Vagina (tissue), 2 donors: ENCODE measurements at regions not wholly inside any gene's neighbourhood (a gene's known extent, or its start where the extent isn't known, plus 50 kb on each side); places are given as distances from the start of the nearest gene placed in this dataset.

ENCODE experiments used
- POLR2A ChIP-seq, 2 donors: fragments of 450-650 bp; IDR thresholded peaks; one replicate each; pipeline ENCODE4 v1.6.1; 2017; ENCODE audit warnings: antibody characterized with exemption in 2 of 2, mild to moderate bottlenecking in 2 of 2, moderate library complexity in 2 of 2
- POLR2AphosphoS5 ChIP-seq, 2 donors: sonication (generic); formaldehyde crosslinking; IDR thresholded peaks; one replicate each; pipeline ENCODE4 v1.9.0; 2017; ENCODE audit warnings: antibody characterized with exemption in 2 of 2, mild to moderate bottlenecking in 2 of 2, low read depth in 1 of 2; ENCODE audit not compliant: insufficient read depth in 1 of 2
- TF ChIP-seq, protein P1 (sequence below), 3 experiments: fragments of 450-650 bp in 2 of 3; fragments of 200-600 bp in 1 of 3; sonication (generic) in 1 of 3; IDR thresholded peaks; one replicate each; pipeline ENCODE4 v1.5.1; 2017 to 2019; ENCODE audit warnings: antibody characterized with exemption in 3 of 3, mild to moderate bottlenecking in 2 of 3, moderate library complexity in 2 of 3

GRCh38 chr13:55981381-55981780, 1159.3 kb upstream of the PRR20A start:
- TF ChIP-seq POLR2AphosphoS5 (IDR thresholded peaks at IDR 0.05; ENCODE audit: insufficient read depth in 1 of 2, low read depth in 1 of 2) (no peak), POLR2A (IDR thresholded peaks at IDR 0.05) (no peak)
- TF ChIP-seq, protein P1, sequence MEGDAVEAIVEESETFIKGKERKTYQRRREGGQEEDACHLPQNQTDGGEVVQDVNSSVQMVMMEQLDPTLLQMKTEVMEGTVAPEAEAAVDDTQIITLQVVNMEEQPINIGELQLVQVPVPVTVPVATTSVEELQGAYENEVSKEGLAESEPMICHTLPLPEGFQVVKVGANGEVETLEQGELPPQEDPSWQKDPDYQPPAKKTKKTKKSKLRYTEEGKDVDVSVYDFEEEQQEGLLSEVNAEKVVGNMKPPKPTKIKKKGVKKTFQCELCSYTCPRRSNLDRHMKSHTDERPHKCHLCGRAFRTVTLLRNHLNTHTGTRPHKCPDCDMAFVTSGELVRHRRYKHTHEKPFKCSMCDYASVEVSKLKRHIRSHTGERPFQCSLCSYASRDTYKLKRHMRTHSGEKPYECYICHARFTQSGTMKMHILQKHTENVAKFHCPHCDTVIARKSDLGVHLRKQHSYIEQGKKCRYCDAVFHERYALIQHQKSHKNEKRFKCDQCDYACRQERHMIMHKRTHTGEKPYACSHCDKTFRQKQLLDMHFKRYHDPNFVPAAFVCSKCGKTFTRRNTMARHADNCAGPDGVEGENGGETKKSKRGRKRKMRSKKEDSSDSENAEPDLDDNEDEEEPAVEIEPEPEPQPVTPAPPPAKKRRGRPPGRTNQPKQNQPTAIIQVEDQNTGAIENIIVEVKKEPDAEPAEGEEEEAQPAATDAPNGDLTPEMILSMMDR (IDR thresholded peaks at IDR 0.05) = no peak
